K562 (cell line): ENCODE measurements at regions not wholly inside any gene's neighbourhood (a gene's known extent, or its start where the extent isn't known, plus 50 kb on each side); places are given as distances from the start of the nearest gene placed in this dataset.

Source experiments
- ATAC-seq: fragments of 200-7000 bp; cut with Tn5 transposase; 3 replicates; pipeline ENCODE4 v1.9.1; 2020; ENCODE audit warnings: moderate library complexity
- BruUV-seq: library from RNA; stranded (reverse); fragments of 400-500 nt; replicated peaks from 2 replicates; lab custom pipeline; 2021; lab: Mats Ljungman, UMichigan
- CTCF ChIA-PET: fragments of 300-600 bp; formaldehyde crosslinking; extraction: SDS; loops from one replicate; lab custom pipeline; 2021; ENCODE audit warnings: low intra/inter-chr PET ratio; lab: Yijun Ruan, JAX
- POLR2A ChIA-PET: fragments of 300-600, 350-650 bp; sonication (Branson Sonifier 250); formaldehyde crosslinking; extraction: SDS; loops from one replicate; lab custom pipeline; 2021; ENCODE audit warnings: antibody characterized with exemption, inconsistent platforms; lab: Yijun Ruan, JAX
- DNase-seq, 4 experiments: peaks; one replicate each; pipeline versions ENCODE4 v3.0.0 to v3.0.0-alpha.2; 2011 to 2018; ENCODE audit warnings: low spot score in 3 of 4, mixed read lengths in 3 of 4; ENCODE audit errors: extremely low read depth in 1 of 4
- FAIRE-seq: peaks from 2 replicates; lab custom pipeline; 2011; peaks lifted over from hg19 to GRCh38; lab: Jason Lieb, UNC
- H2AFZ ChIP-seq: 2 replicates; pipeline ENCODE4 v1.6.0; 2011; ENCODE audit warnings: low read depth, low read length, control low read depth, inconsistent platforms
- H3K27ac ChIP-seq: fragments of 200-600 bp; 3 replicates; pipeline ENCODE4 v1.8.0; 2011; ENCODE audit warnings: low read depth, mild to moderate bottlenecking, control low read depth, inconsistent platforms, low read length, moderate library complexity, mixed read lengths; ENCODE audit errors: extremely low read depth
- H3K27me3 ChIP-seq, 2 experiments: fragments of 300-600 bp in 1 of 2; 2 replicates in 1 of 2; 3 replicates in 1 of 2; pipeline versions ENCODE4 v1.6.0 to v1.8.0; 2011; ENCODE audit warnings: inconsistent platforms in 2 of 2, low read length in 2 of 2, mild to moderate bottlenecking in 1 of 2, mixed read lengths in 1 of 2, moderate library complexity in 1 of 2; ENCODE audit not compliant: control insufficient read depth in 2 of 2, insufficient read depth in 2 of 2
- H3K36me3 ChIP-seq: fragments of 300-600 bp; 3 replicates; pipeline ENCODE4 v1.8.0; 2011; ENCODE audit warnings: mild to moderate bottlenecking, low read length, inconsistent platforms; ENCODE audit not compliant: control insufficient read depth, insufficient read depth
- H3K4me1 ChIP-seq, 2 experiments: fragments of 200-600 bp in 1 of 2; replicated peaks in 1 of 2; 2 replicates in 1 of 2; 3 replicates in 1 of 2; pipeline versions ENCODE4 v1.5.1 to v1.8.0; 2011; ENCODE audit warnings: inconsistent platforms in 2 of 2, low read length in 2 of 2, mild to moderate bottlenecking in 1 of 2, mixed read lengths in 1 of 2, moderate library complexity in 1 of 2; ENCODE audit not compliant: control insufficient read depth in 2 of 2, insufficient read depth in 2 of 2
- H3K4me2 ChIP-seq: 2 replicates; pipeline ENCODE4 v1.6.1; 2011; ENCODE audit warnings: low read length, control low read depth, inconsistent platforms, mixed read lengths; ENCODE audit not compliant: insufficient read depth
- H3K4me3 ChIP-seq: fragments of 200-600 bp; sonication (generic), shearing (Covaris generic); 2 replicates; pipeline ENCODE4 v1.5.1; 2016; ENCODE audit warnings: control low read depth, inconsistent platforms
- H3K79me2 ChIP-seq: fragments of 200-600 bp; 3 replicates; pipeline ENCODE4 v1.8.0; 2011; ENCODE audit warnings: low read length, inconsistent platforms; ENCODE audit not compliant: control insufficient read depth, insufficient read depth
- H3K9ac ChIP-seq, 2 experiments: 2 replicates each; pipeline versions ENCODE4 v1.6.0 to v1.6.1; 2011; ENCODE audit warnings: low read depth in 2 of 2, low read length in 2 of 2, control low read depth in 1 of 2, inconsistent platforms in 1 of 2, mild to moderate bottlenecking in 1 of 2, mixed read lengths in 1 of 2; ENCODE audit not compliant: insufficient read depth in 1 of 2
- H3K9me1 ChIP-seq: one replicate; pipeline ENCODE4 v1.6.0; 2011; ENCODE audit warnings: inconsistent platforms, mild to moderate bottlenecking, low read length, moderate library complexity; ENCODE audit not compliant: control insufficient read depth, insufficient read depth
- H3K9me3 ChIP-seq: replicated peaks from 2 replicates; pipeline ENCODE4 v1.5.1; 2011; ENCODE audit warnings: low read depth, low read length, inconsistent platforms; ENCODE audit not compliant: control insufficient read depth, insufficient read depth
- H4K20me1 ChIP-seq: replicated peaks from 2 replicates; pipeline ENCODE4 v1.6.1; 2011; ENCODE audit warnings: low read length, inconsistent platforms, mixed read lengths; ENCODE audit not compliant: control insufficient read depth, insufficient read depth
- BRD9 ChIP-seq: fragments of 450-650 bp; IDR thresholded peaks from 2 replicates; pipeline ENCODE4 v1.6.1; 2018; ENCODE audit warnings: low read depth; ENCODE audit not compliant: partially characterized antibody
- CEBPG ChIP-seq, 3 experiments: fragments of 200-800 bp in 1 of 3; sonication (Bioruptor generic) in 1 of 3; sonication (generic) in 1 of 3; formaldehyde crosslinking in 1 of 3; IDR thresholded peaks in 2 of 3; conservative IDR thresholded peaks in 1 of 3; 2 replicates each; pipeline versions ENCODE4 v1.6.1 to v1.8.0; 2016 to 2022; ENCODE audit warnings: missing compliant biosample characterization in 2 of 3, missing genetic modification characterization in 2 of 3, mild to moderate bottlenecking in 1 of 3, missing genetic modification reagents in 1 of 3
- E2F3 ChIP-seq: fragments of 250-450 bp; sonication (Bioruptor Pico); IDR thresholded peaks from 2 replicates; pipeline ENCODE4 v1.4.0; 2020; ENCODE audit warnings: mild to moderate bottlenecking
- ESRRA ChIP-seq: fragments of 450-650 bp; IDR thresholded peaks from 2 replicates; pipeline ENCODE4 v1.6.1; 2014; ENCODE audit warnings: low read depth, mild to moderate bottlenecking, moderate library complexity, borderline replicate concordance
- GABPB2 ChIP-seq: fragments of 250-450 bp; sonication (Bioruptor Pico); conservative IDR thresholded peaks from 2 replicates; pipeline ENCODE4 v1.5.1; 2021; ENCODE audit warnings: mild to moderate bottlenecking
- HCFC1 ChIP-seq: IDR thresholded peaks from 2 replicates; pipeline ENCODE4 v1.6.1; 2012; ENCODE audit warnings: low read depth, low read length, improper control_type of control experiment
- MAFG ChIP-seq: fragments of 450-650 bp; conservative IDR thresholded peaks from 2 replicates; pipeline ENCODE4 v1.6.1; 2016; ENCODE audit warnings: missing genetic modification characterization, missing compliant biosample characterization
- NBN ChIP-seq: fragments of 450-650 bp; IDR thresholded peaks from 2 replicates; pipeline ENCODE4 v1.6.1; 2016; ENCODE audit warnings: low read depth, mild to moderate bottlenecking
- SLC30A9 ChIP-seq: fragments of 250-450 bp; sonication (Bioruptor Pico); IDR thresholded peaks from 2 replicates; pipeline ENCODE4 v1.8.0; 2022; ENCODE audit warnings: mild to moderate bottlenecking, moderate library complexity
- SMAD1 ChIP-seq: fragments of 150-350 bp; IDR thresholded peaks from 2 replicates; pipeline ENCODE4 v1.6.1; 2014; ENCODE audit warnings: low read length, low read depth; ENCODE audit not compliant: partially characterized antibody
- TAL1 ChIP-seq: fragments of 450-650 bp; IDR thresholded peaks from 2 replicates; pipeline ENCODE4 v1.6.1; 2016; ENCODE audit warnings: mild to moderate bottlenecking
- VEZF1 ChIP-seq: fragments of 200-800 bp; sonication (Bioruptor generic); IDR thresholded peaks from 2 replicates; pipeline ENCODE4 v1.6.1; 2017; ENCODE audit warnings: missing genetic modification characterization, missing compliant biosample characterization
- ZBTB7A ChIP-seq: IDR thresholded peaks from 2 replicates; pipeline ENCODE4 v1.6.1; 2011; ENCODE audit warnings: low read depth, mild to moderate bottlenecking, low read length, moderate library complexity, borderline replicate concordance; ENCODE audit not compliant: control insufficient read depth
- WGBS: fragments of 100-300 bp; shearing (Covaris generic); methylation state at CpG from one replicate; pipeline ENCODE4 v1.1.6; 2016; ENCODE audit warnings: low coverage, mixed read lengths; ENCODE audit not compliant: insufficient coverage; ENCODE audit errors: missing lambda C conversion rate; 5-methylcytosine and 5-hydroxymethylcytosine counted together
- in situ Hi-C: fragments of 300-500 bp; cut with MboI; formaldehyde crosslinking; loops from 4 replicates; pipeline ENCODE4 v1.15.0; 2018; ENCODE audit warnings: inconsistent platforms, mixed read lengths
- intact Hi-C: fragments of 100-400 bp; cut with micrococcal nuclease; formaldehyde crosslinking; loops from 2 replicates; pipeline ENCODE4 v1.14.2; 2022

- ATAC-seq (no peak), FAIRE-seq (no peak), DNase-seq (no peak)
- H3K79me2 ChIP-seq: no peaks in the 10 kb centered on the region
- BruUV-seq: no TSS peak
- H2AFZ ChIP-seq: no peak overlapping the region
- POLR2A ChIA-PET: no interaction called here
- H3K4me3 ChIP-seq: no peak overlapping the region
- 0% methylated on average over 16 of the region's 16 CpGs for WGBS
- no peak overlapping the region for H3K27ac ChIP-seq
- in situ Hi-C loops: no loop called here
- no peaks in the 10 kb centered on the region for H3K9me3 ChIP-seq
- no peaks in the 10 kb centered on the region; the same call in 1 of the 2 replicates for H4K20me1 ChIP-seq
- no peak overlapping the region for H3K4me2 ChIP-seq
- CTCF ChIA-PET: no interaction called here
- no peaks in the 10 kb centered on the region for H3K36me3 ChIP-seq
- intact Hi-C loops: no loop called here
- H3K4me1 ChIP-seq: no peaks in the 10 kb centered on the region
- TF ChIP-seq ESRRA: no peak
- no peak for TF ChIP-seq MAFG
- no peak for TF ChIP-seq ZBTB7A
- TF ChIP-seq NBN: no peak
- TF ChIP-seq CEBPG (CRISPR knock-in tag; IDR thresholded peaks at IDR 0.05): no peak
- no peak for TF ChIP-seq CEBPG (tag; conservative IDR thresholded peaks at IDR 0.05 in 1 of 2, IDR thresholded peaks at IDR 0.05 in 1 of 2)
- no peak for TF ChIP-seq HCFC1
- TF ChIP-seq TAL1: no peak
- no peak for TF ChIP-seq SLC30A9 (CRISPR knock-in tag)
- TF ChIP-seq GABPB2 (CRISPR knock-in tag): no peak
- TF ChIP-seq VEZF1 (CRISPR knock-in tag): no peak
- no peak for TF ChIP-seq E2F3
- no peak for TF ChIP-seq SMAD1
- no peak for TF ChIP-seq BRD9
- peaks cover 0 to 2% of the 10 kb centered on the region in 2 experiments; a peak in 2 of 5 replicates for H3K27me3 ChIP-seq
- H3K9me1 ChIP-seq: no peaks in the 10 kb centered on the region
- no peak overlapping the region for H3K9ac ChIP-seq
These were observed 366.1 kb upstream of the ZNF32 start for GRCh38 chr10:44014644-44015250.
